Effector memory CD8-positive, alpha-beta T cell (primary cell): ENCODE measurements at regions not wholly inside any gene's neighbourhood (a gene's known extent, or its start where the extent isn't known, plus 50 kb on each side); places are given as distances from the start of the nearest gene placed in this dataset.

Experiments
- ATAC-seq: fragments of 150-1000 bp; cut with Tn5 transposase; replicated peaks from 2 replicates; pipeline ENCODE4 v1.10.0; 2021; ENCODE audit warnings: mild to moderate bottlenecking, moderate library complexity
- DNase-seq, 3 experiments: peaks; one replicate each; pipeline ENCODE4 v3.0.0; 2021
- H3K27ac Mint-ChIP-seq, 2 donors: one replicate each; pipeline ENCODE4 v1.8.0; 2022; ENCODE audit warnings: mild to moderate bottlenecking in 2 of 2, mixed read lengths in 2 of 2, moderate library complexity in 2 of 2
- H3K27me3 Mint-ChIP-seq, 2 donors: one replicate each; pipeline ENCODE4 v1.8.0; 2022; ENCODE audit warnings: mixed read lengths in 2 of 2
- H3K36me3 Mint-ChIP-seq: one replicate; pipeline ENCODE4 v1.8.0; 2022; ENCODE audit warnings: mild to moderate bottlenecking, moderate library complexity, mixed read lengths; ENCODE audit not compliant: insufficient read depth
- H3K4me1 Mint-ChIP-seq, 2 donors: one replicate each; pipeline ENCODE4 v1.8.0; 2022; ENCODE audit warnings: low read depth in 2 of 2, mixed read lengths in 2 of 2
- H3K4me3 Mint-ChIP-seq, 2 donors: one replicate each; pipeline ENCODE4 v1.8.0; 2022; ENCODE audit warnings: mild to moderate bottlenecking in 2 of 2, mixed read lengths in 2 of 2, moderate library complexity in 2 of 2
- H3K9me3 Mint-ChIP-seq, 2 donors: one replicate each; pipeline ENCODE4 v1.8.0; 2022; ENCODE audit warnings: mixed read lengths in 2 of 2

GRCh38 chr3:34256791-34257190 lies 458.4 kb downstream of the PDCD6IP start:
- no peak overlapping the region for H3K4me3 Mint-ChIP-seq
- H3K36me3 Mint-ChIP-seq: peaks cover 3% of the 10 kb centered on the region
- no peaks in the 10 kb centered on the region for H3K9me3 Mint-ChIP-seq
- no peak for DNase-seq
- H3K4me1 Mint-ChIP-seq: no peaks in the 10 kb centered on the region
- peaks cover 14 to 18% of the 10 kb centered on the region in 2 donors for H3K27me3 Mint-ChIP-seq
- ATAC-seq: no peak
- no peak overlapping the region for H3K27ac Mint-ChIP-seq

GRCh38 chr3:34258271-34258998 lies 460.0 kb downstream of the PDCD6IP start:
- Mint-ChIP-seq H3K9me3 (no peaks in the 10 kb centered on the region), H3K4me1 (no peaks in the 10 kb centered on the region), H3K27me3 (peaks cover 14 to 18% of the 10 kb centered on the region in 2 donors), H3K36me3 (peaks cover 3% of the 10 kb centered on the region), H3K4me3 (no peak overlapping the region), H3K27ac (no peak overlapping the region)
- ATAC-seq (no peak), DNase-seq (no peak)

GRCh38 chr3:34260271-34261000 lies 462.0 kb downstream of the PDCD6IP start:
- H3K4me1 Mint-ChIP-seq: no peaks in the 10 kb centered on the region
- H3K4me3 Mint-ChIP-seq: no peak overlapping the region
- no peaks in the 10 kb centered on the region for H3K9me3 Mint-ChIP-seq
- no peak overlapping the region for H3K27ac Mint-ChIP-seq
- H3K36me3 Mint-ChIP-seq: peaks cover 3% of the 10 kb centered on the region
- ATAC-seq (no peak), DNase-seq (peak in 1 of 3 experiments; percentile 5)
- H3K27me3 Mint-ChIP-seq: peaks cover 17 to 18% of the 10 kb centered on the region in 2 donors

- DNase-seq: no peak
- no peak for ATAC-seq
- Mint-ChIP-seq H3K27ac (no peak overlapping the region), H3K9me3 (no peaks in the 10 kb centered on the region), H3K4me3 (no peak overlapping the region), H3K27me3 (peaks cover 17 to 23% of the 10 kb centered on the region in 2 donors), H3K36me3 (peaks cover 3% of the 10 kb centered on the region), H3K4me1 (no peaks in the 10 kb centered on the region)
Observed at GRCh38 chr3:34261001-34261385, 462.6 kb downstream of the PDCD6IP start.

GRCh38 chr3:34263101-34263621 lies 464.7 kb downstream of the PDCD6IP start:
- no peak for DNase-seq
- Mint-ChIP-seq H3K27me3 (peaks cover 9 to 14% of the 10 kb centered on the region in 2 donors), H3K36me3 (peaks cover 3% of the 10 kb centered on the region), H3K4me3 (no peak overlapping the region), H3K27ac (no peak overlapping the region), H3K9me3 (no peaks in the 10 kb centered on the region), H3K4me1 (no peaks in the 10 kb centered on the region)
- ATAC-seq: no peak

GRCh38 chr3:34264337-34265041 lies 466.1 kb downstream of the PDCD6IP start:
- H3K4me1 Mint-ChIP-seq: no peaks in the 10 kb centered on the region
- H3K9me3 Mint-ChIP-seq: no peaks in the 10 kb centered on the region
- no peak overlapping the region for H3K4me3 Mint-ChIP-seq
- H3K27me3 Mint-ChIP-seq: peaks cover 11% of the 10 kb centered on the region in 2 donors
- no peak overlapping the region for H3K27ac Mint-ChIP-seq
- no peak for ATAC-seq
- H3K36me3 Mint-ChIP-seq: peaks cover 3% of the 10 kb centered on the region
- DNase-seq: no peak

GRCh38 chr3:34267088-34267487 lies 468.7 kb downstream of the PDCD6IP start:
- Mint-ChIP-seq H3K4me1 (no peaks in the 10 kb centered on the region), H3K4me3 (no peak overlapping the region), H3K27me3 (peaks cover 11 to 19% of the 10 kb centered on the region in 2 donors), H3K27ac (no peak overlapping the region), H3K9me3 (no peaks in the 10 kb centered on the region), H3K36me3 (no peaks in the 10 kb centered on the region)
- no peak for DNase-seq
- ATAC-seq: no peak

GRCh38 chr3:34268032-34268709 lies 469.7 kb downstream of the PDCD6IP start:
- DNase-seq (no peak), ATAC-seq (no peak)
- no peaks in the 10 kb centered on the region for H3K9me3 Mint-ChIP-seq
- H3K4me1 Mint-ChIP-seq: no peaks in the 10 kb centered on the region
- H3K27me3 Mint-ChIP-seq: peaks cover 11 to 19% of the 10 kb centered on the region in 2 donors
- no peak overlapping the region for H3K27ac Mint-ChIP-seq
- H3K36me3 Mint-ChIP-seq: no peaks in the 10 kb centered on the region
- H3K4me3 Mint-ChIP-seq: no peak overlapping the region

- Mint-ChIP-seq H3K36me3 (no peaks in the 10 kb centered on the region), H3K4me1 (no peaks in the 10 kb centered on the region), H3K27me3 (peaks cover 19 to 20% of the 10 kb centered on the region in 2 donors), H3K9me3 (no peaks in the 10 kb centered on the region), H3K4me3 (no peak overlapping the region), H3K27ac (no peak overlapping the region)
- DNase-seq (no peak), ATAC-seq (no peak)
Observed at GRCh38 chr3:34275811-34276210, 477.4 kb downstream of the PDCD6IP start.

GRCh38 chr3:34276342-34276741 lies 477.9 kb downstream of the PDCD6IP start:
- Mint-ChIP-seq H3K27ac (no peak overlapping the region), H3K9me3 (no peaks in the 10 kb centered on the region), H3K36me3 (no peaks in the 10 kb centered on the region), H3K27me3 (peaks cover 19% of the 10 kb centered on the region in 2 donors), H3K4me3 (no peak overlapping the region), H3K4me1 (no peaks in the 10 kb centered on the region)
- ATAC-seq (no peak), DNase-seq (no peak)

- no peak overlapping the region for H3K27ac Mint-ChIP-seq
- H3K27me3 Mint-ChIP-seq: peaks cover 19 to 21% of the 10 kb centered on the region in 2 donors
- no peaks in the 10 kb centered on the region for H3K9me3 Mint-ChIP-seq
- no peaks in the 10 kb centered on the region for H3K36me3 Mint-ChIP-seq
- no peak overlapping the region for H3K4me3 Mint-ChIP-seq
- DNase-seq (no peak), ATAC-seq (no peak)
- no peaks in the 10 kb centered on the region for H3K4me1 Mint-ChIP-seq
Observed at GRCh38 chr3:34277110-34277509, 478.7 kb downstream of the PDCD6IP start.

GRCh38 chr3:34279901-34280300 lies 481.5 kb downstream of the PDCD6IP start:
- Mint-ChIP-seq H3K27ac (no peak overlapping the region), H3K27me3 (peaks cover 10 to 13% of the 10 kb centered on the region in 2 donors), H3K4me3 (no peak overlapping the region), H3K4me1 (no peaks in the 10 kb centered on the region), H3K9me3 (no peaks in the 10 kb centered on the region), H3K36me3 (no peaks in the 10 kb centered on the region)
- DNase-seq (no peak), ATAC-seq (no peak)

- no peak overlapping the region for H3K27ac Mint-ChIP-seq
- ATAC-seq (no peak), DNase-seq (no peak)
- H3K9me3 Mint-ChIP-seq: no peaks in the 10 kb centered on the region
- H3K4me3 Mint-ChIP-seq: no peak overlapping the region
- peaks cover 8 to 10% of the 10 kb centered on the region in 2 donors for H3K27me3 Mint-ChIP-seq
- H3K36me3 Mint-ChIP-seq: no peaks in the 10 kb centered on the region
- H3K4me1 Mint-ChIP-seq: no peaks in the 10 kb centered on the region
Observed at GRCh38 chr3:34283751-34284150, 485.3 kb downstream of the PDCD6IP start.
